K562 (cell line): ENCODE measurements at regions not wholly inside any gene's neighbourhood (a gene's known extent, or its start where the extent isn't known, plus 50 kb on each side); places are given as distances from the start of the nearest gene placed in this dataset.

Experiments
- BACH1 ChIP-seq: fragments of 200-800 bp; sonication (Bioruptor generic); IDR thresholded peaks from 2 replicates; pipeline ENCODE4 v1.6.1; 2016; ENCODE audit warnings: missing genetic modification characterization, missing compliant biosample characterization
- CBFB ChIP-seq: sonication (generic); formaldehyde crosslinking; IDR thresholded peaks from 2 replicates; pipeline ENCODE4 v1.4.0; 2020; ENCODE audit warnings: mild to moderate bottlenecking, missing genetic modification reagents
- CEBPG ChIP-seq, 3 experiments: fragments of 200-800 bp in 1 of 3; sonication (Bioruptor generic) in 1 of 3; sonication (generic) in 1 of 3; formaldehyde crosslinking in 1 of 3; IDR thresholded peaks in 2 of 3; conservative IDR thresholded peaks in 1 of 3; 2 replicates each; pipeline versions ENCODE4 v1.6.1 to v1.8.0; 2016 to 2022; ENCODE audit warnings: missing compliant biosample characterization in 2 of 3, missing genetic modification characterization in 2 of 3, mild to moderate bottlenecking in 1 of 3, missing genetic modification reagents in 1 of 3
- CREB3 ChIP-seq: fragments of 450-650 bp; conservative IDR thresholded peaks from 2 replicates; pipeline ENCODE4 v1.6.1; 2016; ENCODE audit warnings: missing genetic modification characterization, low read depth, mild to moderate bottlenecking, missing compliant biosample characterization, moderate library complexity
- CSDE1 ChIP-seq, 2 experiments: fragments of 450-650 bp; IDR thresholded peaks; 2 replicates each; pipeline ENCODE4 v1.6.1; 2016; ENCODE audit warnings: mild to moderate bottlenecking in 1 of 2
- ETV1 ChIP-seq: fragments of 450-650 bp; conservative IDR thresholded peaks from 2 replicates; pipeline ENCODE4 v1.6.1; 2016; ENCODE audit warnings: missing genetic modification characterization, control low read depth, low read depth, missing compliant biosample characterization
- GABPA ChIP-seq: fragments of 200-800 bp; sonication (Bioruptor generic); conservative IDR thresholded peaks from 2 replicates; pipeline ENCODE4 v1.6.1; 2016; ENCODE audit warnings: low read depth, missing genetic modification characterization, missing compliant biosample characterization
- HDAC2 ChIP-seq: fragments of 450-650 bp; IDR thresholded peaks from 2 replicates; pipeline ENCODE4 v1.6.1; 2016; ENCODE audit warnings: mild to moderate bottlenecking
- HOXB6 ChIP-seq: fragments of 250-450 bp; sonication (Bioruptor Pico); IDR thresholded peaks from 2 replicates; pipeline ENCODE4 v1.5.1; 2022; ENCODE audit warnings: mild to moderate bottlenecking, borderline replicate concordance
- JUNB ChIP-seq: fragments of 450-650 bp; formaldehyde crosslinking; conservative IDR thresholded peaks from 2 replicates; pipeline ENCODE4 v1.4.0; 2020; ENCODE audit warnings: mild to moderate bottlenecking
- NCOR1 ChIP-seq: fragments of 450-650 bp; IDR thresholded peaks from 2 replicates; pipeline ENCODE4 v1.6.1; 2016; ENCODE audit warnings: mild to moderate bottlenecking, moderate library complexity
- PYGO2 ChIP-seq: fragments of 450-650 bp; IDR thresholded peaks from 2 replicates; pipeline ENCODE4 v1.6.1; 2016; ENCODE audit warnings: mild to moderate bottlenecking, missing genetic modification characterization, moderate library complexity, missing compliant biosample characterization
- TCF7 ChIP-seq: sonication (generic); IDR thresholded peaks from 2 replicates; pipeline ENCODE4 v1.6.1; 2016; ENCODE audit warnings: antibody characterized with exemption, borderline replicate concordance
- TGIF2 ChIP-seq: sonication (generic); formaldehyde crosslinking; IDR thresholded peaks from 2 replicates; pipeline ENCODE4 v1.8.1; 2022; ENCODE audit warnings: mild to moderate bottlenecking, missing genetic modification reagents, moderate library complexity
- ZFX ChIP-seq: sonication (generic); formaldehyde crosslinking; IDR thresholded peaks from 2 replicates; pipeline ENCODE4 v1.8.0; 2022; ENCODE audit warnings: mild to moderate bottlenecking, missing genetic modification reagents, moderate library complexity
- ZNF253 ChIP-seq: fragments of 250-450 bp; sonication (Bioruptor Pico); conservative IDR thresholded peaks from 2 replicates; pipeline ENCODE4 v1.6.1; 2021; ENCODE audit warnings: mild to moderate bottlenecking
- ZNF282 ChIP-seq: sonication (generic); formaldehyde crosslinking; IDR thresholded peaks from 2 replicates; pipeline ENCODE4 v1.8.1; 2023; ENCODE audit warnings: missing genetic modification reagents
- TF ChIP-seq, protein P1 (sequence below): IDR thresholded peaks from 2 replicates; pipeline ENCODE4 v1.6.1; 2012; ENCODE audit warnings: low read depth, low read length, improper control_type of control experiment, borderline replicate concordance
- TF ChIP-seq, protein P2 (sequence below): fragments of 450-650 bp; IDR thresholded peaks from 2 replicates; pipeline ENCODE4 v1.6.1; 2016; ENCODE audit warnings: mild to moderate bottlenecking
- TF ChIP-seq, protein P3 (sequence below): fragments of 450-650 bp; IDR thresholded peaks from 2 replicates; pipeline ENCODE4 v1.7.0; 2016; ENCODE audit warnings: borderline replicate concordance
- TF ChIP-seq, protein P4 (sequence below): IDR thresholded peaks from 2 replicates; pipeline ENCODE4 v1.6.1; 2016; ENCODE audit warnings: missing genetic modification characterization, missing compliant biosample characterization

DNA sequence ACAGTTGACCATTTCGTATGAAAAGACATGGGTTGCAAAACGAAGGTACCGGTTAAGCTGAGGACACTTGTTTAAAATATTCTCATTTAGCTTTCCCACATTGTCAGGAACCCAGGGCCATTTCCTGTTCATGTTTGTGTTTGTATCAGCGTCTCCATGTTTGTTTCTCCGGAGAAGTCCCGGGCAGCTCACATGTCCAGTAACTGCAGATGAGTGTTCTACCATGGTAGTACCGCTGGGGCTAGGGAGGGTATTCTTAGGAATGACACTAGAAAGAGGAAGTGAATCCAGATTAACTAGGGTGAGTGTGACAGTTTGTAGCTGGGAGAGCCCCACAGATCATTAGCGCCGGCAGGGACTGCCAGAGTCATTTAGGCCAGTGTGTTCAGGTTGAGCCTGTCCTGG is 50.0 kb upstream of the EVL start (continued):
- TF ChIP-seq TCF7 (no peak), CSDE1 (IDR thresholded peaks at IDR 0.05) (no peak), CREB3 (0 out of 2 replicates have a peak, but pooled peaks have one; percentile 31), GABPA (tag) (0 out of 2 replicates have a peak, but pooled peaks have one; percentile 19), HOXB6 (CRISPR knock-in tag) (no peak), ZFX (peak; percentile 26; the same call in 1 of the 2 replicates), HDAC2 (no peak), BACH1 (tag) (0 out of 2 replicates have a peak, but pooled peaks have one; percentile 43), PYGO2 (tag) (no peak), TGIF2 (no peak), ZNF282 (CRISPR knock-in tag) (no peak), CBFB (CRISPR knock-in tag) (no peak), JUNB (no peak), ZNF253 (CRISPR knock-in tag) (no peak), NCOR1 (no peak), CEBPG (CRISPR knock-in tag; IDR thresholded peaks at IDR 0.05) (no peak), CEBPG (tag; conservative IDR thresholded peaks at IDR 0.05 in 1 of 2, IDR thresholded peaks at IDR 0.05 in 1 of 2) (no peak), ETV1 (tag) (peak; percentile 46)
- TF ChIP-seq, protein P1, sequence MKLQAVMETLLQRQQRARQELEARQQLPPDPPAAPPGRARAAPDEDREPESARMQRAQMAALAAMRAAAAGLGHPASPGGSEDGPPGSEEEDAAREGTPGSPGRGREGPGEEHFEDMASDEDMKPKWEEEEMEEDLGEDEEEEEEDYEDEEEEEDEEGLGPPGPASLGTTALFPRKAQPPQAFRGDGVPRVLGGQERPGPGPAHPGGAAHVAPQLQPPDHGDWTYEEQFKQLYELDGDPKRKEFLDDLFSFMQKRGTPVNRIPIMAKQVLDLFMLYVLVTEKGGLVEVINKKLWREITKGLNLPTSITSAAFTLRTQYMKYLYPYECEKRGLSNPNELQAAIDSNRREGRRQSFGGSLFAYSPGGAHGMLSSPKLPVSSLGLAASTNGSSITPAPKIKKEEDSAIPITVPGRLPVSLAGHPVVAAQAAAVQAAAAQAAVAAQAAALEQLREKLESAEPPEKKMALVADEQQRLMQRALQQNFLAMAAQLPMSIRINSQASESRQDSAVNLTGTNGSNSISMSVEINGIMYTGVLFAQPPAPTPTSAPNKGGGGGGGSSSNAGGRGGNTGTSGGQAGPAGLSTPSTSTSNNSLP, result no peak
- TF ChIP-seq, protein P2, sequence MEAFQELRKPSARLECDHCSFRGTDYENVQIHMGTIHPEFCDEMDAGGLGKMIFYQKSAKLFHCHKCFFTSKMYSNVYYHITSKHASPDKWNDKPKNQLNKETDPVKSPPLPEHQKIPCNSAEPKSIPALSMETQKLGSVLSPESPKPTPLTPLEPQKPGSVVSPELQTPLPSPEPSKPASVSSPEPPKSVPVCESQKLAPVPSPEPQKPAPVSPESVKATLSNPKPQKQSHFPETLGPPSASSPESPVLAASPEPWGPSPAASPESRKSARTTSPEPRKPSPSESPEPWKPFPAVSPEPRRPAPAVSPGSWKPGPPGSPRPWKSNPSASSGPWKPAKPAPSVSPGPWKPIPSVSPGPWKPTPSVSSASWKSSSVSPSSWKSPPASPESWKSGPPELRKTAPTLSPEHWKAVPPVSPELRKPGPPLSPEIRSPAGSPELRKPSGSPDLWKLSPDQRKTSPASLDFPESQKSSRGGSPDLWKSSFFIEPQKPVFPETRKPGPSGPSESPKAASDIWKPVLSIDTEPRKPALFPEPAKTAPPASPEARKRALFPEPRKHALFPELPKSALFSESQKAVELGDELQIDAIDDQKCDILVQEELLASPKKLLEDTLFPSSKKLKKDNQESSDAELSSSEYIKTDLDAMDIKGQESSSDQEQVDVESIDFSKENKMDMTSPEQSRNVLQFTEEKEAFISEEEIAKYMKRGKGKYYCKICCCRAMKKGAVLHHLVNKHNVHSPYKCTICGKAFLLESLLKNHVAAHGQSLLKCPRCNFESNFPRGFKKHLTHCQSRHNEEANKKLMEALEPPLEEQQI, result no peak
- TF ChIP-seq, protein P3, sequence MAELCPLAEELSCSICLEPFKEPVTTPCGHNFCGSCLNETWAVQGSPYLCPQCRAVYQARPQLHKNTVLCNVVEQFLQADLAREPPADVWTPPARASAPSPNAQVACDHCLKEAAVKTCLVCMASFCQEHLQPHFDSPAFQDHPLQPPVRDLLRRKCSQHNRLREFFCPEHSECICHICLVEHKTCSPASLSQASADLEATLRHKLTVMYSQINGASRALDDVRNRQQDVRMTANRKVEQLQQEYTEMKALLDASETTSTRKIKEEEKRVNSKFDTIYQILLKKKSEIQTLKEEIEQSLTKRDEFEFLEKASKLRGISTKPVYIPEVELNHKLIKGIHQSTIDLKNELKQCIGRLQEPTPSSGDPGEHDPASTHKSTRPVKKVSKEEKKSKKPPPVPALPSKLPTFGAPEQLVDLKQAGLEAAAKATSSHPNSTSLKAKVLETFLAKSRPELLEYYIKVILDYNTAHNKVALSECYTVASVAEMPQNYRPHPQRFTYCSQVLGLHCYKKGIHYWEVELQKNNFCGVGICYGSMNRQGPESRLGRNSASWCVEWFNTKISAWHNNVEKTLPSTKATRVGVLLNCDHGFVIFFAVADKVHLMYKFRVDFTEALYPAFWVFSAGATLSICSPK, result no peak
- TF ChIP-seq, protein P4, sequence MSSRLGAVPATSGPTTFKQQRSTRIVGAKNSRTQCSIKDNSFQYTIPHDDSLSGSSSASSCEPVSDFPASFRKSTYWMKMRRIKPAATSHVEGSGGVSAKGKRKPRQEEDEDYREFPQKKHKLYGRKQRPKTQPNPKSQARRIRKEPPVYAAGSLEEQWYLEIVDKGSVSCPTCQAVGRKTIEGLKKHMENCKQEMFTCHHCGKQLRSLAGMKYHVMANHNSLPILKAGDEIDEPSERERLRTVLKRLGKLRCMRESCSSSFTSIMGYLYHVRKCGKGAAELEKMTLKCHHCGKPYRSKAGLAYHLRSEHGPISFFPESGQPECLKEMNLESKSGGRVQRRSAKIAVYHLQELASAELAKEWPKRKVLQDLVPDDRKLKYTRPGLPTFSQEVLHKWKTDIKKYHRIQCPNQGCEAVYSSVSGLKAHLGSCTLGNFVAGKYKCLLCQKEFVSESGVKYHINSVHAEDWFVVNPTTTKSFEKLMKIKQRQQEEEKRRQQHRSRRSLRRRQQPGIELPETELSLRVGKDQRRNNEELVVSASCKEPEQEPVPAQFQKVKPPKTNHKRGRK (tag), result no peak
